Fibroblast of the aortic adventitia (primary cell): ENCODE measurements at regions not wholly inside any gene's neighbourhood (a gene's known extent, or its start where the extent isn't known, plus 50 kb on each side); places are given as distances from the start of the nearest gene placed in this dataset.

Experiments
- DNase-seq: peaks from one replicate; pipeline ENCODE4 v3.0.0-alpha.2; 2010; ENCODE audit warnings: low read depth
- H3K4me3 ChIP-seq: 2 replicates; pipeline ENCODE4 v1.5.1; 2011; ENCODE audit warnings: low read depth, mild to moderate bottlenecking, control low read depth, low read length, moderate library complexity
- TF ChIP-seq, protein P1 (sequence below): IDR thresholded peaks from 2 replicates; pipeline ENCODE4 v1.5.1; 2011; ENCODE audit warnings: mild to moderate bottlenecking, low read length, control low read depth, inconsistent platforms; ENCODE audit not compliant: insufficient read depth

DNA sequence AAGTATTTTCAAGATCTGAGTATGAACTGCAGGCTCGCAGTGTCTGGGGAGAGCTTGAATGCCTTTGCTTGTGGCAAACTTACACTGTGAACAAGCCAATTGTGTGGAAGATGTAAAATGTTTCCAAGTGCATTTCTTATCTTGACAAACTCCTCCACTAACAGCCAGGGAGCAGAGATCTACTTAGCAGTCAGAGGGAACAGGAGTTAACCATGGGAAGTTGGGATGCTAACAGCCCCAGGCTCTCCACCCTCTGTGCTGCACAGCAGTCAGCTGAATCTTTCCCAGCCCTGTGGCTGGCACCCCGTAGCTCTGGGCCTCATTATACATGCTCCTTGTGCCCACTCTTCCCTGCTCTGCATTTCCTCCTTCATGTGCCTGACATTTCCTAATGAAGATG lies 450.2 kb downstream of the TSN start:
- DNase-seq = no peak
- H3K4me3 ChIP-seq = no peak overlapping the region
- TF ChIP-seq, protein P1, sequence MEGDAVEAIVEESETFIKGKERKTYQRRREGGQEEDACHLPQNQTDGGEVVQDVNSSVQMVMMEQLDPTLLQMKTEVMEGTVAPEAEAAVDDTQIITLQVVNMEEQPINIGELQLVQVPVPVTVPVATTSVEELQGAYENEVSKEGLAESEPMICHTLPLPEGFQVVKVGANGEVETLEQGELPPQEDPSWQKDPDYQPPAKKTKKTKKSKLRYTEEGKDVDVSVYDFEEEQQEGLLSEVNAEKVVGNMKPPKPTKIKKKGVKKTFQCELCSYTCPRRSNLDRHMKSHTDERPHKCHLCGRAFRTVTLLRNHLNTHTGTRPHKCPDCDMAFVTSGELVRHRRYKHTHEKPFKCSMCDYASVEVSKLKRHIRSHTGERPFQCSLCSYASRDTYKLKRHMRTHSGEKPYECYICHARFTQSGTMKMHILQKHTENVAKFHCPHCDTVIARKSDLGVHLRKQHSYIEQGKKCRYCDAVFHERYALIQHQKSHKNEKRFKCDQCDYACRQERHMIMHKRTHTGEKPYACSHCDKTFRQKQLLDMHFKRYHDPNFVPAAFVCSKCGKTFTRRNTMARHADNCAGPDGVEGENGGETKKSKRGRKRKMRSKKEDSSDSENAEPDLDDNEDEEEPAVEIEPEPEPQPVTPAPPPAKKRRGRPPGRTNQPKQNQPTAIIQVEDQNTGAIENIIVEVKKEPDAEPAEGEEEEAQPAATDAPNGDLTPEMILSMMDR = no peak

DNA sequence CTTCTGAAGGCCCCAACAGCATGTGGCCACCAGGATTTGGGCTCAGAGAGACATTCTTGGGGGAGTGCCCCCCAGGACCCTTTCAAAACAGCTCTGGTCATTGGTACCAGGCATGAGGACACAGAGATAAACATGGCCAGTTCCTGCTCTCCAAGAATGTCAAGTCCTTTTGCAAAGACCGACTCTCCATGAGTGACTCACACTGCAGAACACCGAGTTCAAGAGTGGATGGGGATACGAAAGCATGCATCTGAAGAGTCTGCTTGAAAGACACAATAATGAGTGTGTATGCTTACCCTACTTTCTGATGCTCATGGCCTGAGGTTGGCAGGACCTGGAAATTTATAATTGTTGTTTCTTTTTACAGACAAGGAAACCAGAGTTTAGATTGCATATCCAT lies 450.6 kb downstream of the TSN start:
- DNase-seq = no peak
- no peak overlapping the region for H3K4me3 ChIP-seq
- TF ChIP-seq, protein P1 = no peak

DNA sequence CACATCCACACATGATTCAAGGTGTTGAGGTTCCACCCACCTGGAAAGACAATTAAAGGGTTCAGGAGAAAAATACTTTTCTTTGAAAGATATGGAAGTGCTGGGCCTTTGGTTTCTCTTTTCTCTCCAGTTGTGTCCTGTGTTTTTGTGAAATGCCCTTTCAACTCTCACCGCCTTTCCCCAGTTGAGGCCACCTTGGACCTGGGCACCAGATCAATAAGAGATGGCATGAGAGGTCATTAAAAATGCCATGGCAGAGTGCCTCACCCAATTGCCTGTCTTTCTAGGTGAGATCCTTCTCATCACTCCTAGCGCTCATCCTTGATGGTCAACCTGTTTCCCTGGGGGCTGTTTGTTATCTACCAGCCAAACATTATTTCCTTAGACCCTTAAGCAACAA lies 453.9 kb downstream of the TSN start:
- H3K4me3 ChIP-seq = no peak overlapping the region
- no peak for DNase-seq
- TF ChIP-seq, protein P1 = no peak

DNA sequence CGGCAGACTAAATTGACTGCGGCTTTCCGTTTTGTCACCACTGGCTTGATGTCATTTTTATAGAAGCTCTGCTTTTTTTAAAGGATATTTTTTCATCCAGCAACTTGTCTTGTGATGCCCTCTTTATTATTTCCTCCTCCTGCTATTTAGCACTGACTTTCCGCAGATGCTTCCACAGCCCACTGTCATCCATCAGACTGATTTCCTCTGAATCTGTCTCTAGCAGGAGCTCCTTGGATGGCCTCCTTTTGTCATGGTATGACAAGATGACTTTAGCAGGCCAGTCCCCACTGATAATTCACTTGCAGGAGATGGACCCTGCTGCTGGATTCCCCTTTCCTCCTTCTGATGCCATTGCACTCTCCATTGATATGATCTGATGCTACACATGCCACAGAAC lies 454.6 kb downstream of the TSN start:
- DNase-seq = no peak
- H3K4me3 ChIP-seq = no peak overlapping the region
- TF ChIP-seq, protein P1 = no peak

DNA sequence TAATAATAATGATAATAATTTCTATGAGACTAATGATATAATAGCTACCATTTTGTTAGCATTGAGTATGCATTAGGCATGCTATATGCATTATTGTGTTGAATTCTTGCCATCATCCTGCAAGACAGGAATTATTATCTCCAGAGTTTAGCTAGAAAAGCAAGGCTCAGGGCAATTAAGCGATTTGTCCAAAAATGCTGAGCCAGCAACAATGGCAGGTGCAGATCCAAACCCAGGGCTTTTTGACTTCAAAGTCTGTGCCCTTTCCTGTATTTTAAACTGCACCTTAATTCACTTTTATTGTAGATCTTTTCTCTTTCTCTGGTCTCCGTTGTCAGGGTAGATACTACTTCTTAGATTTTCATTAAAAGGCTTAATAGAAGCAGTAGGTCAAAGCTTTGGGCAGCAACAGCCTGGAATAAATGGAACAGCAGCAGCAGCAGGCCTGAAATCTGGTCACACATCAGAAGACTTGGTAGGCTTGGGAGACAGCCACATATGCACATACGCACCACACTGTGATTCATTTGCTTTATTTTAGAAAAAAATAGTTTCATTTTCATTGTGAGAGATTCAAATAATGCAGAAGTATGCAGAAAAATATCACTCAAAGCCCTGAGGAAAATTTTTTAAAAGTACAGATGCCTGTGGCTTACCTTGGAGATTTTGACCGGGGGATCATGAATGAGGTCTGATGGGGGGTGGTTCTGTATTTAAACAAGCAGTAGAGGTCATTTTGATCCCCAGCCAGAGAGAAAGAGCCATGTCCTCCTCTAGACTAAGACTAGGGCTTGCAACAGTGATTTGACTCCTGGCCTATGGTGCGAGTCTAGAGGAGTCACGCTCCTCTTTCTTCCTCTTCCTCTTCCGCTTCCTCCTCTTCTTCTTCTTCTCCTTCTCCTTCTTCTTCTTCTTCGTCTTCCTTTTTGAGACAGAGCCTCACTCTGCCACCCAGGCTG lies 455.7 kb downstream of the TSN start:
- no peak overlapping the region for H3K4me3 ChIP-seq
- TF ChIP-seq, protein P1 = no peak
- no peak for DNase-seq

DNA sequence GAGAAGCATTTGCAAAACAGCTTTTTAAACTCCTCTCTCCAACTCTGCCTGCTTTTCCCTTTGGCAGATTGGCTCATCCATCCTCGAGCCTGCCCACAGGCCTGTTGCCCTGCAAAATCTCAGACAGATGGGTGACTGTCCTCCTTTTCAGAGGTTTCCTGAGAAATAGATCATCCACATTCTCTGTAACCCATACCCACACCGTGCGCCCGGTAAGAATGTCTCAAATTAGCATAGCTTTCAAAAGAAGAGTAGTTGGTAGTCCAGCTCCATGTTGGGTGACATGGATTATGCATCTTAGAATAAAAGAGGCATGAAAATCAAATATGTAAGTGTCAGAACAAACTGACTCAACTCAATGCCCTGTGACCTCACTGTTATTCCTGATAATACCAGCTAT lies 457.9 kb downstream of the TSN start:
- TF ChIP-seq, protein P1 = no peak
- no peak overlapping the region for H3K4me3 ChIP-seq
- no peak for DNase-seq
